ENCODE measurements at regions not wholly inside any gene's neighbourhood (a gene's known extent, or its start where the extent isn't known, plus 50 kb on each side); places are given as distances from the start of the nearest gene placed in this dataset.

GRCh38 chr11:36726420-36726819 is 128.4 kb upstream of the RAG2 start:
- DNase-seq (ENCODE audit: low read depth) = no peak

DNA sequence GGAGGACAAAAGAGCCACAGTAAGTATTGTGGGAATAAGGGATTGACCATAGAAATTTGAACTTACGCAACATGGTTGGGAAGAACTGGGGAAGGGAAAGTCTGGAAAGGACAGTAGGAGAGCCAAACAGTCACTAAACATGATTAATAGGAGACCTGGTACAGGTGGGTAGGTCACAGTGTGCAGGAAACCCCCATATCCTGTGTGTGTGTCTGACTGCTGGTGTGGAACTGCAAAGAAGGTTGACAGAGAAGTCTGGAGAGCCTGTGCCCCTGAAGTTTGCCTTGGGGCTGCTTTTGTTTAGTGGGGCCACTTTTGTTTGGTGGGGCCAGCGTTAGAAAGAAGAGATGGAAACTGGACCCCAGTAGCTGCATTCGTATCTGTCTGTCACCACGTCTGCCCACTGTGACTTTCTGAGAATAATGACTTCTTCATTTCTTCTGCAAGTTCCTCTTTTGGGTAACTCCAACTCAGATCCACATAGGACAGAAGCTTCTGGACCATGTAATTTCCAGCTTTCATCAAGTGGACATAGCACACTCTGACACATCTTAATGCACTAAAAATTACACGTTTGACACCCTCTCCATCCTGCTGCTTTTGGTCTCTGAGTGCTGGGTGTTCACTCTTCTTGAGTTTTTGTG is 126.8 kb upstream of the RAG2 start:
- no peak for DNase-seq (ENCODE audit: low read depth)

DNA sequence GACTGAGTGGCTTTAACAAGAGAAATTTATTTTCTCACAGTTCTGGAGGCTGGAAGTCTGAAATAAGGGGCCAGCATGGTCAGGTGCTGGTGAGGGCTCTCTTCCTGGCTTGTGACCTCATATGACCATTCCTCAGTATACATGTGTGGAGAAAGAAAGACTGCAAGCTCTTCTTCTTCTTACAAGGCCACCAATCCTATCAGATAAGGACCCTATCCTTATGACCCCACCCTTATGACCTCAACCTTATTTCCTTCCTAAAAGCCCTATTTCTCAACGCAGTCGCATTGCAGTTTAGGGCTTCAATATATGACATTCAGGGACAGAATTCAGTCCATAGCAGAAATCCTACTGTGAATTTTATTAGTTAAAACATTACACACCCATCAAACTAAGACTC is 124.4 kb upstream of the RAG2 start:
- no peak for DNase-seq (ENCODE audit: low read depth)

- DNase-seq (ENCODE audit: low read depth) = no peak
Observed at GRCh38 chr11:36719358-36720107, 121.5 kb upstream of the RAG2 start.

DNA sequence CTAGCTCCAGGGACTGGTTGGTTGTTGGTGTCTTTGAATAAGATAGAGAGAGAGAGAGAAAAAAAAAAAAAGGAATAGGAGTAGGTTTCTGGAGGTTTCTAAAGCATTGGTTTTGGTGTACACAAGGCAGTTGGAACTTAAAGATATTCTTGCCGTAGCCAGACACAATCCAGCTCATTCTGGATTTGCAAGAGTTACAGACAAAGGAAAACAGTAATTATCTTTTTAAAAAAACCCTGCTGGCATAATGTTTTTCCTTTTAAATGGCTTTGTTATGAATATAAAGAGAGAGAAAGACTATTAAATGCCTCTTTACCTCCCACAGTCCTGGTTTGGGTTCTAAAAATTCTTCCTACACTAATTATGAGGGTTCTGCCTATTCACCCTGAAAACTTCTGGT is 120.4 kb upstream of the RAG2 start:
- no peak for DNase-seq (ENCODE audit: low read depth)

DNA sequence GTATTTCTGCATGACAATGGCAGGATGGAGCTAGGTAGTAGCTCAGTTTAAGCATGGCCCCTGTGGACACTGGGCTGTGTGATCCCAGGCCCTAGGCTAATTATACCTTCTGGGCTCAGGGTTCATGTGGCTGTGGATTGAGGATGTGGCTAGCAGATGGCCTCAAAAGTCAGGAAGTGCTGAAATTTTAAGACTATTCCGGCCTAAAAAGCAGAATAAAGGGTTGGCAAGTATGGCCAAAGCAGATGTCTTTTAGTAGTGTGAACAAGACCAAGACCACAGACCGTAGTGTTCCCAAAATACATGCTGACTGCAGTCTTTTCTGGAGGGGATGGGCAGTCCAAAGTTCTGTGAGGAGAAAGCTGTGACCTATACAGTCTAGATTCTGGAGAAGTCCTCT is 115.7 kb upstream of the RAG2 start:
- DNase-seq (ENCODE audit: low read depth) = no peak

GRCh38 chr11:36711104-36711825 is 113.2 kb upstream of the RAG2 start:
- no peak for DNase-seq (ENCODE audit: low read depth)

Measured in stromal cell of bone marrow (primary cell).